ENCODE measurements at regions not wholly inside any gene's neighbourhood (a gene's known extent, or its start where the extent isn't known, plus 50 kb on each side); places are given as distances from the start of the nearest gene placed in this dataset.

GRCh38 chr6:19949155-19949554 is 112.0 kb downstream of the ID4 start:
- Histone ChIP-seq H2BK5ac (ENCODE audit: low read depth, low read length, poor library complexity, severe bottlenecking) (no peak overlapping the region), H3K4me1 (ENCODE audit: control insufficient read depth, insufficient read depth, low read length) (no peaks in the 10 kb centered on the region), H3K9me3 (ENCODE audit: control insufficient read depth, insufficient read depth, low read length) (peaks cover 4% of the 10 kb centered on the region; the same call in 1 of the 2 replicates), H2AFZ (replicated peaks; ENCODE audit: low read length, poor library complexity) (no peak overlapping the region), H3K27ac (ENCODE audit: insufficient read depth, low read length) (no peak overlapping the region), H2BK120ac (ENCODE audit: low read depth, low read length) (no peak overlapping the region), H4K5ac (ENCODE audit: low read depth, low read length) (no peak overlapping the region), H3K79me1 (ENCODE audit: low read depth in 1 of 2, low read length in 2 of 2) (no peaks in the 10 kb centered on the region), H3K14ac (replicated peaks; ENCODE audit: low read depth, low read length) (no peak overlapping the region), H3K56ac (ENCODE audit: extremely low read depth, insufficient read depth, low read length) (no peak overlapping the region), H3K9me1 (ENCODE audit: insufficient read depth, low read length) (no peaks in the 10 kb centered on the region), H2AK5ac (ENCODE audit: low read depth, low read length) (no peak overlapping the region), H2BK20ac (ENCODE audit: low read depth, low read length) (no peak overlapping the region), H2BK15ac (ENCODE audit: low read depth, low read length) (no peak overlapping the region), H4K20me1 (ENCODE audit: insufficient read depth, low read length) (no peaks in the 10 kb centered on the region), H3K4me3 (ENCODE audit: insufficient read depth, low read depth, low read length) (no peak overlapping the region), H3K4me2 (ENCODE audit: low read depth, low read length) (no peak overlapping the region), H3K18ac (ENCODE audit: low read depth, low read length) (no peak overlapping the region), H3K36me3 (ENCODE audit: control insufficient read depth, insufficient read depth, low read length) (no peaks in the 10 kb centered on the region), H2AK9ac (replicated peaks; ENCODE audit: low read depth, low read length, poor library complexity) (no peak overlapping the region), H3K4ac (ENCODE audit: low read depth, low read length) (no peak overlapping the region), H3K23ac (ENCODE audit: low read depth, low read length) (no peak overlapping the region), H3K27me3 (ENCODE audit: control insufficient read depth, insufficient read depth, low read length) (no peaks in the 10 kb centered on the region), H4K8ac (ENCODE audit: low read depth in 2 of 2, low read length in 2 of 2) (no peak overlapping the region), H4K91ac (ENCODE audit: insufficient read depth, low read depth, low read length) (no peak overlapping the region), H3K9ac (ENCODE audit: low read depth, low read length) (no peak overlapping the region)
- no peak for ATAC-seq (ENCODE audit: low read depth)
- no CpG with 5 or more reads among the region's 1 CpG for WGBS, 2 experiments (ENCODE audit: extremely low coverage in 2 of 2, insufficient read length in 1 of 2)
- no peak for DNase-seq
- no TSS peak for BruUV-seq (replicated peaks)
- dilution Hi-C loops (cut with HindIII; ENCODE audit: low sequenced_read_pairs, unreplicated experiment), result no loop called here
- intact Hi-C loops (cut with micrococcal nuclease), result no loop called here
- ChIA-PET CTCF (no interaction called here), POLR2A (ENCODE audit: unreplicated experiment) (no interaction called here)
- TF ChIP-seq MAZ (IDR thresholded peaks at IDR 0.05; ENCODE audit: borderline replicate concordance, low read depth, low read length) (no peak), RAD21 (IDR thresholded peaks at IDR 0.05; ENCODE audit: low read length) (no peak), SMC3 (IDR thresholded peaks at IDR 0.05; ENCODE audit: low read depth, low read length) (no peak), CHD1 (IDR thresholded peaks at IDR 0.05; ENCODE audit: low read depth, low read length) (no peak), USF2 (IDR thresholded peaks at IDR 0.05; ENCODE audit: low read depth, low read length) (no peak), MAFK (IDR thresholded peaks at IDR 0.05; ENCODE audit: low read depth, low read length) (no peak), FOS (IDR thresholded peaks at IDR 0.05; ENCODE audit: low read depth, low read length) (no peak), POLR2A (IDR thresholded peaks at IDR 0.05; ENCODE audit: low read depth, low read length) (no peak), NFE2L2 (IDR thresholded peaks at IDR 0.05; ENCODE audit: low read depth, low read length) (no peak), BHLHE40 (IDR thresholded peaks at IDR 0.05; ENCODE audit: low read depth, low read length) (no peak), MXI1 (IDR thresholded peaks at IDR 0.05; ENCODE audit: borderline replicate concordance, low read depth, low read length) (no peak), ELK1 (IDR thresholded peaks at IDR 0.05; ENCODE audit: borderline replicate concordance, low read depth, low read length) (no peak)
- in situ Hi-C loops (cut with MboI; ENCODE audit: low sequenced_read_pairs), result no loop called here
